Putamen (tissue), 1 donor: ENCODE measurements at regions not wholly inside any gene's neighbourhood (a gene's known extent, or its start where the extent isn't known, plus 50 kb on each side); places are given as distances from the start of the nearest gene placed in this dataset.
A peak's percentile ranks its signal among the peaks of the same experiment; 100 is the strongest.

ENCODE experiments used
- DNase-seq: peaks from one replicate; pipeline ENCODE4 v3.0.0-alpha.2; 2016; ENCODE audit warnings: low spot score

DNA sequence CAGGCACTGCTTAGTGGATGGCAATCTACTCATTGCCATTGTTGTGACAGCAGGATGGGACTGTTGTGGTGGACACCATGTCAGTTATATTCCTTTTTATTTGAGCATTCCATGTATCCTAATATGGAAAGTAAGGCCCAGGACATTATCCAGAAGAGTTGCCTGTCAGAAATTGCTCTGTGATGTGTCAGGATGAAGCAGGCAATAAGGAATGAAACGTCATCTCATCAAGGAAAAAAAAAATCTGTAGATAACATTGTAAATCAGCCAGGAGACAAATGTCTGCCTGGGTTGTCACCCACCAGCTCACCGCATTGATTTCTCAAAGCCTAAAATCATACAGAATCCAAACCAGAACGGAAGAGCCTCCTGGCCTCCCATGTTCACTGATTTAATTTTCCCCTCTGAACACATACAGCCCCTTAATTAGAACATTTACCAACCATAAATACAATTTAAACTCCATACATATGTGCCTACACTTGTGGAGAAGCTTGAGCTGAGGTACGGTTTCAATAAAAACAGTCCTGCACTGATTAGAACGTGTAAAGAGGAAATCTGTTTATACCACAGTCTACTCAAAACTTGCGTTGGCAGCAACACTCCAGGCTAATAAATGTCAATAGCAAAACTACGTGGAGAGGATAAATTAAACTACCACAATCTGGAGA, 73.9 kb downstream of the FOXD1 start:
- no peak for DNase-seq

DNA sequence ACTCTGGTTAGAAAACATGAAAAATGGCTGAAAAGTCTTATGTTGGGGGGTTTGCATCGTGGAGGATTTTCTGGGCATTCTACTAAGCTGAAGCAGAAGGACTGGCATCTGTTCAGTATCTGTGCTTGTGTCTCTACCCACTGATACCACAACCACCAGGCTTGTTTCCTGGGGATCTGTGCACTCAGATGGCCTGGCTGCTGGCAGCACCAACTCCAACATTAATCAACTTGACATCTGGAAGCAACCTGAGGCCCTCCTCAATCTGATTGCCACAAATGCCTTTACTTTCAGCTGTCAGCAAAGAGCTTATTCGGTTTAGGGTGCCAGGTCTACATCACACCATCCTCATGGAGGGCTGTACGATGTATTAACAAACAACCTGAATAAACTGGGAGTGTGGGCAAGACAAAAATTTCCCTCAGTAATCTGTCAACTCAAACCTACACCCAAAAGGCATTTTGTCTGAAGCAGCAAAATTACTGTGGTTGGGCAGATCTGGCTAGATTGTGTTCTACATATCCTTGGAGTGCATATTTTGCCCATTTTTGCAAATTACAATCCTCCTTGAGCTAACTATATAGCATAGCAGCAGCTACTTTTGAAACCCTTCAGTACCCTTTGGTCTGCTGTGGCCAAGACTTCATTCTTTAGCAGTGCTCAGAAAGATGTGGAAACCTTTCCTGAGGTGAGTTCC, 74.6 kb downstream of the FOXD1 start:
- DNase-seq, result no peak

DNA sequence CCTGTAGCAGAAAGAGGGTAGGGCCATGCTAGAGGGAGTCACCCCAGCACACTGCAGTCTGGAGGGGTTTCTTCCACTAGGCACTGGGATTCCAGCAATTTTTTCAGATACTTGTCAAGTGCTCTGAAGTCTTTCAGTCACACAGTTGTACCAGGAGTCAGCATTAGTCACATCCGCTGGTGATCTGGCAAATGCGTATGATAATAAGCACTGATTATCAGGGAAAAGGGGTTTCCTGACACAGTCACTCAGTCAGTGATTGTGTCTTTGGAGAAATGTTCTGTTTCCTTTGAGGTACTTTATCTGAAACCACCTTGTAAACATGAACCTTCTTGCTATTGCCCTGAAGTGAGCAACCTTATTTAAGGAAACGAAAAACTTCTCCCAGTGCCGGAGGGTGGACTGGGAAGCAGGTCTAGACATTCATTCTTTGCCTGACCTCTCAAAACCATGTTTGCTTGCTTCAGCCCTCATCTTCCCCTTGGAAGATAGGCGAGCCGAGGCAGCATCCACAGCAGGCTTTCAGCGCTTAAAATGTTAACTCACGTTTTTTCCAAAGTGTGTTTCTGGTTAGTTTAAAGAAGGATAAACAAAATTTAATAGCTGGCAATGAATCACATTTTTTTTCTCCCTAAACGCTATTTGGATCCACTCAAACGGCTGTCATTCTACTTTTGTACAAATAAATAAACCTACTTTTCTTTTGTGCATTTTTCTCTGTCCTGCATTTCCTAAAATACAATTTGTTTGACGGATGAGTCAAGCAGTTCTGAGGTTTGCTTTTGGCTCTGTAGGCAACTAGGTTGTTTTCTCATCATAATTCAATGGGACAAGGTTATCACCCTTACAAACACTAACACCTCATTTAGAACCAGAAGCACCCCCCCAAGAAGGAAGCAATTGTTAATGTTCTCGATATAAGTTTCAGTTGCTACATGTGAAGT, 77.7 kb downstream of the FOXD1 start:
- no peak for DNase-seq

DNA sequence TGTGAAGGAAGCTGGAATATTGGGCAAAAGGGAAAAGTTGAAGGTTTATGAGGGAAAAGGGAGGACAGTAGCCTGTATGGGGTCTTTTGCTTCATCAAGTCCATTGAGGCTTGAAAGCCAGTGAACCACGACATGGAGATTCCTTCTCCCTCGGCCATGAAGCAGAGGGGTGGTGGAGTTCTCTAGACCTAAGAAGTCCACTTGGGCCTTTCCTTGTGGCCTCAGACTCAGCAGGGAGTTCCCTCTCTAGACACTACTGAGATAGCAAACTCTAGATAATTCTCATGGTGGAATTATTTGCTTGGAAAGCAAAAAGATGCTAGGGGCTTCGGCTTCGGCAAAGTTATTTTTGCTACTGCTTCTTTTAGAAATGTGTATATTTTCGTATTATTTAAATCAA, 78.5 kb downstream of the FOXD1 start:
- no peak for DNase-seq

DNA sequence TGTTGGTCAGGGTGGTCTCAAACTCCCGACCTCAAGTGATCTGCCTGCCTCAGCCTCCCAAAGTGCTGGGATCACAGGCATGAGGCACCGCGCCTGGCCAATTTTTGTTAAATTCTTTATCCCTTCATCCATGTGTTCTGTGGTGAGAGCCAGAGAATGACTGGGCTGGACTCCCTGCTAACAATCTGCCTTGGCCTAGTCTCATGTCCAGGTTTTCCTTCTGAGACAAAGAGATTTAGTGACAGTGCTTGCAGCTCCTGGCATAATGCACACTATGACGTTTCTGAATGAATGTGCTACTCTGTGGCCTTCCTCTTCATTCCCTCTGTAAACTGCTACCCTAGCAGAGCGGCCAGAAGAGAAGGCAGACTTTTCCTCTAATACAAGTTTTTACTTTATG, 79.3 kb downstream of the FOXD1 start:
- no peak for DNase-seq

DNA sequence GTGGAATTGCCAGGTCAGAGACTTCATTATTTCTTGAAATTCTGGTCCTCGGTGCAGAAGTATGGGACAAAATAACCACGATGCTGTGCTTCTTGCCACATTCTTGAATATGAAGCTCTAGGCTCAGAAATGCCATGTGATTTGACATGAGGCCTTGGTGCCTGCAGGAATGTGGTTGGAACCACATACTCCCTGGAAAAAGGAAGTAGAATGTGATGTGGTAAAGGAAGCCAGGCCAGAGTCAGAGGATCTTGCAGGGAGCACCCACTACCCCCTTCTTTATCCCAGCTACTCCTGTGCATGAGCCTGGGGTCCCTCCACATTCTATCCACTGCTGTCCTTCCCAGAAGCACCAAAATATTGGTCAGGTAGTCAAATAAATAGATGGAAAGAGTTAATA, 80.9 kb downstream of the FOXD1 start:
- no peak for DNase-seq

DNA sequence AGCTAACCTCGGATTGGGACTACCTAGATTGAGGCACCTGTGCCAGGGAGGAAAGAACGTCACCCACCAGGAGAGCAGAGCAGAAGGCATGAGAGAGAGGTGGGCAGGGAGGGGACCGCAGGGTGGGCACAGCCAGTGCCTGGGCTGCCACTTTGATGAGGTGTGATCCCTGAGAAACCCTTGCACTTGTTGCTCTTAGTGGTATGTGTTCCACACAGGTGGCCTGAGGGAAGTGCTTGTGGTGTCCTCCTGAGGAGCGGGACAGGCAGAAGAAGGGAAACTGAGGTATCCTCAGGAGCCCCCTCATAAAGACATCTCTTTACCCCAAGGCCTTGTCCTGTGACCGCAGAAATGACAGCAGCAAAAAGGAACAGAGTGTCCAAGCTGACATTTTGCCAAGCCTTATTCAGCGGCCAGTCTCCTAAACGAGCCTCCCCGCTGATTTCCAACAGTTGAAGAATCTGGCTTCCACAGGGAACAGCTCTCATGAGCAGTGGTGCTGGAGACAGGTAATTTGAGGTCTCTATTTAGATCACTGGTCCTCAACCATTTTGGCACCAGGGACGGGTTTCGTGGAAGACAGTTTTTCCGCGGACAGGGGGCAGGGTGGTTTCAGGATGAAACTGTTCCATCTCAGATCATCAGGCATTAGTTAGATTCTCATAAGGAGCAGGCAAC, 82.4 kb downstream of the FOXD1 start:
- no peak for DNase-seq

DNA sequence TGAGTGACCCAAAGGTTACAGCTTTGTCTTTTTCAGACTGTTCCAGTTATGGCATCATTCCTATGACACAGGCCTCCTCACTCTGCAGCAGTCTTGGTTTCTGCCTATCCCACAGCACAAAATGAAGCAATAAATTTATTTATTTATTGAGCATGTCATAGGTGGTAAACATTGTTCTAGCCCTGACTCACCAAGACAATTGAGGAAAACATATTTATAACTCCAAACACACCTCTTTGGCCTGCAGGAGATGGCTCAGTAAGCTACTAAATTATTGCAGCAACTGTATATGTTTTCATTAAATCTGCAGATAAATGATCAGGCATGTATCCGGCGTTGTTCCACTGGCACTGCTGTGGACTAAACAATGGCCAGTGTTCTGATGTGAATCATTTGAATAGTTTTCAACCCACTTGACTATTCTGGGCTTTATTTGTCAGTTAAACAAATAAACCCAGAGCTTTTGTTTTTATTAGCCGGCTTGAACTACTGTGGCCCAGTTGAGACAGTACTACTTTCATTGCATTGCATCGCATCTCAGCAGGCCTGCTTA, 83.2 kb downstream of the FOXD1 start:
- DNase-seq, result peak; percentile 41

DNA sequence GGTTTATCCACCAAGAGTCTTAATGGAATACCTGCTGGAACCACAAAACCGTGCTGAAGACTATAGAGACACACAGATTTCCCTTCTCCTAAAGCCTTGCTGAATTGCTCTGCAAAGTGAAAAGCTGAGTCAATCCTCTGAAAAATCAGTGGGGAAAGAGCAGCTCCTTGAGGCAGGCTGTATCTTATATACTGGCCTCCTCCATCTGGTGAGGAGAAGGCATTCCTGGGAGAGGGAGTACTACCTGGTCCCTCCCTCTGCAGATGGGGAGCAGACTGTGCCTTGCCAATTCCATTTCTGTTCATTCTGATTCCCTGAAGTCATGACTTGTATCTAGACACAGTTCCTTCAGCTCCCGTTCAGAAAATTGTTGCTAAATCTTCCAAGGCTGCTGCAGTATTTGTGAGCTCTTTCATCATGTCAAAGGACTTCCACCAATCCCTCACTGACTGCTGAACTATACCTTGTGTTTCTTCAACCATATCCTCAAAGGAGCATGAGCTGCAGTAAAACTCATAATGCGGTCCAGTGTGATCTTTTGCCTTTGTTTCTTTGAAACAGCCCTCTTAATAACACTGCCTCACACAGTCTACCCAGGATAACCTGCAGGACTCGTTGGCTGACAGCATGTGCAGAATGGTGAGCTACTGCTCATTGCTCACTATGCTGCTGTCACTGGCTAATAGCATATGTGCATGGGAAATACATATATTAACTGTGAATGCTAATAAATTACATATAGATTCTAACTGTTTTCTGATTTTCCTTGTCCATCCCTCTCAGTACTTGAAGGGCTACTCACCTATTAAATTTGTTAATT, 84.5 kb downstream of the FOXD1 start:
- no peak for DNase-seq

DNA sequence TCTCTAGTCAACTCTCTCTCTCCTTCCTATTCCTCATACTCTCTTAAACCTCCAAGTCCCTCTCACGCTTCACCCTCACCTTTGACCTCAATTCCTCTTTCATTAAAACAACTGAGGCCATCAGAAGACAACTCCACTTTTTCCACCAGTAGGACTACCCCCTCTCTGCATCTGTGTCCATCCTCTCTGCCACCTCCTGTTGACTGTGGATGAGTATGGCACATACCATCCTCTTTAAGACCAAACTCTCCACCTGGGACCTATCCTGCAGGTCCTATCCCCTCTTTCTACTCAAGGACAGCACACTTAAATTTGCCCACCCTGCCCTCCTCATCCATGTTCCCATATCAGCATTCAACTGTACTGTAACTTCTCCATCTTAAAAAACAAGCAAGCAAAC, 89.2 kb downstream of the FOXD1 start:
- DNase-seq, result no peak

DNA sequence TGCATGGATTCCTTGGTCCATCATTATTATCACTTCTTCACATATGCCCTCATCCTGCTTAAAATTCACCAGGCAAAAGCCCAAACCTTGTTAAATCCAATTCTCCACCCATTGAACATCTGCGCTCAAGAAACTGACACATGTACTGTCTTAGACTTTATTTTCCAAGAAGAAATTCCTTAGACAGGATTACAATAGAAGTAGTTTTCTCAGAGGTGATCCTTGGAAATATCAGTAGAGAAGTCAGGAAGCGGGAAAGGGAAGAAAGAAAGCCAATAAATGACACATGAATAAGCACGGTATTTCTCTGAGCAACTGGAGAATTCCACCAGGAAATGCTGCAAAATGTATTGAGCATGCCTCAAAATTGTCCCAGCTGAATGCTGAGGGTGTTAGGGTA, 90.2 kb downstream of the FOXD1 start:
- DNase-seq, result no peak

DNA sequence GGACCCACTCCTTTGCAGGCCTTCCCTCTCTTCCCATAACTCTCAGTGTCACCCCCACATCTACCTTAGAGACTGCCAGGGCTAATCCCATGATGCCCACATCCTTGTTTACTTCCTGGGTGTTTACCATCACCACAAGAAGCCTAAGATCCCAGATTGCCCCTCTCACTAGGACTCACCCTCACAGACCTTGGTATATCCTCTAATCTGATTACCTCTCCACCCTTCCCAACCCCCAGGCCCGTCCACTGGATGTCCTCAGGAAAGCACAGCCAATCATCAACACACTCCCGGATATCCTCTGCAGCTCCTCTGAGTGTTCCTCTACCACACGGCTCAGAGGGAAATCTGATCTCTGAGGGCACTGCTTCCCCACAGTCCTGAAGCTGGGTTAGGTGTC, 91.0 kb downstream of the FOXD1 start:
- DNase-seq, result no peak

DNA sequence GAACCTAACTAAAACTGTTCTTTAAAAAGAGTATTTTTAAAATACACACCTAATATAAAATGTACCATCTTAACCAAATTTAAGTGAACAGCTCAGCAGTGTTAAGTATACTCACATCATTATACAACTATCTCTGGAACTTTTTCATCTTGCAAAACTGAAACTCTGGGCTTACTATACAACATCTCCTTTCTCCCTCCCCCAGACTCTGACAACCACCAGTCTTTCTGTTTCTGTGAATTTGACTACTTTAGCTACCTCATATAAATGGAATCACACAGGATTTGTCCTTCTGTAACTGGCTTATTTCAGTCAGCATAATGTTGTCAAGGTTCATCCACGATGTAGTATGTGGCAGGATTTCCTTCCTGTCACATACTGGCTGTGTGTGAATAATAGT, 93.5 kb downstream of the FOXD1 start:
- no peak for DNase-seq

DNA sequence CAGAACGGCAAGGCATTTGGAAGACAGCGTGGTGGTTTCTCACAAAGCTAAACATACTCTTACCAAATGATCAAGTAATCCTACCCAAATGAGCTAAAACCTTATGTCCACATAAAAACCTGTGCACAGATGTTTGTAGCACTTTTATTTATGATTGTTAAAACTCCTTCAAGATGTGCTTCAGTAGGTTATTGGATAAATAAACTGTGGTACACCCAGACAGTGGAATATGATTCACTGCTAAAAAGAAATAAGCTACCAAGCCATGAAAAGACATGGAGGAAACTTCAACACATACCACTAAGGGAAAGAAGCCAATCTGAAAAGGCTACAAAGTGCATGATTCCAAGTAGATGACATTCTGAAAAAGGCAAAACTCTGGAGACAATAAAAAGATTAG, 94.2 kb downstream of the FOXD1 start:
- no peak for DNase-seq

DNA sequence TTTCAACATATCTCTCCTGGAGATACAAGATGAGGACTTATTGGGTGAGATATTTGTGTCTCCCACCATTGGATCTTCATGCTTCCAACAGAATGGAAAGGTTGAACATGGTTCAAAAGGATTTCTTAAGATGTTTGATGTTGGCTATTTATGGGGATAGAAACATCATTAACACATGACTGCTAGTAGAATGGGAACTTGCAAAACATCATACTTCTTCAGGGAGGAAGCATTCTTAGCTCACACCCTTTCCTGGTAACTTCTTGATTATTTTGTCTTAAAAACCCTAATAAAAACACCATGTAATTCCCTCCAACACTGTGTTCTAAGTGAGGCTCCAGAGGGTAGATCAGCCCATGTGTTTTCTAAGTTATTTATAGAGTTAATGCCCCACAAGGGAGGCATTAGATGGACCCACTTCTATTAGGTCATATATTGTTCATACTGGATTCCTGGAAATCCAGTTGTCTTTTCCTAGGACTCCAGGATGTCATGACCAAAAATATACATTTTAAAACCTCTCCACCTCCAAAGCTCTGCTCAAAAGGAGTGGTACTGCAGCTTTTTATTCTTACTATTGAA, 95.8 kb downstream of the FOXD1 start:
- no peak for DNase-seq

DNA sequence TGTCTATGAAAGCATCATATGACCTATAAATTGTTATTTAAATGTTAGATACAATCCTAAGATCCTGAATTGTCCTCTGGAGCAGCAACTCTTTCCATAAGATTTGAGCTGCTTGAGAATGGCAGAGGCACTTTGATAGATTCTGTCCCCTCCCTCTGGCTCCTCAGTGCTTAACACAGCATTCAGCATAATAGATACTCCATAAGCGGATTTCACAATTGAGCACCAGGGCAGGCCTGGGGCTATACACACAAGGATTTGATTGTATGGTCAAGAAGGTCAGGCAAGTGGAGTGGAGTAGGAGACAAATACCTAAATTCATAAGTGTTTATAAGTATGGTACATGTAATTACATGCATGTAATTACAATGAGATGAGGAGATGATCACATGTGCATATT, 96.3 kb downstream of the FOXD1 start:
- no peak for DNase-seq

DNA sequence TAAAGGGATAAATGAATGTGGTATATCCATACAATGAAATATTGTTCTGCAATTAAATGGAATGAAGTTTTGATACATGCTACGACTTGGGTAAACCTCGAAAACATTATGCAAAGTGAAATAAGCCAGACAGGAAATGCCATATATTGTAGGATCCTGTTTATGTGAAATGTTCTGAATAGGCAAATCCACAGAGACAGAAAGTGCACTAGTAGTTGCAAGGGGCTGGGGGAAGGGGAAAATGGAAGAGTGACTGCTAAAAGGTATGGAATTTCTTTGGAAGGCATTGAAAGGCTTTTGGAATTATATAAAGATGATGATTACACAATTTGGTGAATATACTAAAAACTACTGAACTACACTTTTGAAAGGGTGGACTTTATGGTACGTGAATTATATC, 97.0 kb downstream of the FOXD1 start:
- DNase-seq, result no peak

DNA sequence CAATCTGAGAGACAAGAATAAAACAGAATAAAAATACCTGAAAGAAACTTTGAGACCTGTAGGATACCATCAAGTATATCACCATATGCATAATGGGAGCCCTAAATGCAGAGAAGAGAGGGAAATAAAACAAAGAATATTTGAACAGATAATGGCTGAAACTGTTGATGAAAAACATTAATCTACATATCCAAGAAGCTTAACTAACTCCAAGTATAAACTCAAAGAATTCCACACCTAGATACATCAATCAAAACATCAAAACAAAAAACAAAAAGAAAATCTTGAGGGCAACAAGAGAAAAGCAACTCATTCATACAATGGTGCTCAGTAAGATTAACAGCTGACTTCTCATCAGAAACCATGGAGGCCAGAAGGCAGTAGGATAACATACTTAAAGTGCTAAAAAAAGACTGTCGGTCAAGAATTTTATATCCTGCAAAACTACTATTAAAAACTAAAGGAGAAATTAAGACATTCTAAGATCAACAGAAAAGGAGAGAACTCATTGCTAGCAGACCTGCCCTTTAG, 101.6 kb downstream of the FOXD1 start:
- DNase-seq, result no peak

DNA sequence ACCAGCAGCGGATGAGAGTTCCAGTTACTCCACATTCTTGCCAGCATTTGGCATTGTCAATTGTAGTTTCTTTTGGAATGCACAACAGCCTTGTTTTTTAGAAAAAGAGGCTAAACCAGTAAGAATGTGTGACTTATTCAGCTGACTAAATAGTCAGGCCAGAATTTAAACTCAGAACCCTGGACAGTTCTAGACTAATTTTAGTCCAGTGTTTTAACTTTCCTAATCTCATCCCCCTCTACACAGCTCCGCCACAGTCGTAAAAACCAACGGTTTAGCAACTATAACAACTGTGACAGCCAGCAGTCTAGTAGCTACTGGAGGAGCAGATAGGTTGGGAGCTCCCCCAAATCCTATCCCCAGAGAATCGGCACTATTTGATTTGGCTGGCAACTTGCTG, 103.7 kb downstream of the FOXD1 start:
- DNase-seq, result no peak

DNA sequence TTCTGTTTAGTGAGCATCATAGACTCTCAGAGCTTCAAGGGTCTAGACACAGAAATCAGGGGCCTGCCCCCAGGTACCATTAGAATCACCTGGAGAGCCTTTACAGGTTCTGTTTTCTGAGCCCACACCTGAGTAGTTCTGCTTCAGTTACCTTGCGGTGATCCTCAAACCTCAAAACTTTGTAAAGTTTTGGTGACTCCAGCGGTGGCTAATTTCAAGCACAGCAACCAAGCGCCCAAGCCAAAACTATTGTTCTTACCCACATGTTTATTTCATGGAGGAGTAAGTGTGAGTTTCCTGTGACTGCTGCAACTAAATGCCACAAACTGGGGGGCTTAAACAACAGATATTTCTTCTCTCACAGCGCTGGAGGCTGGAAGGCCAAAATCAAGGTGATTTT, 108.9 kb downstream of the FOXD1 start:
- no peak for DNase-seq
